ENCODE measurements at regions not wholly inside any gene's neighbourhood (a gene's known extent, or its start where the extent isn't known, plus 50 kb on each side); places are given as distances from the start of the nearest gene placed in this dataset.
"Not testable (repeated sequence)": the region's sequence is repeated elsewhere in the genome, so short reads cannot be mapped to it uniquely, and the experiment has no call there.

- TF ChIP-seq CTCF (conservative IDR thresholded peaks at IDR 0.05 in 1 of 2, IDR thresholded peaks at IDR 0.05 in 1 of 2; ENCODE audit: low read depth in 1 of 2, low read length in 2 of 2); EZH2 (IDR thresholded peaks at IDR 0.05; ENCODE audit: low read length, missing control alignments): not testable (repeated sequence)
These were observed 278.1 kb downstream of the ANKRD30B start for GRCh38 chr18:15026041-15026440.

All from fibroblast of lung (primary cell).